ENCODE measurements at regions not wholly inside any gene's neighbourhood (a gene's known extent, or its start where the extent isn't known, plus 50 kb on each side); places are given as distances from the start of the nearest gene placed in this dataset.

DNA sequence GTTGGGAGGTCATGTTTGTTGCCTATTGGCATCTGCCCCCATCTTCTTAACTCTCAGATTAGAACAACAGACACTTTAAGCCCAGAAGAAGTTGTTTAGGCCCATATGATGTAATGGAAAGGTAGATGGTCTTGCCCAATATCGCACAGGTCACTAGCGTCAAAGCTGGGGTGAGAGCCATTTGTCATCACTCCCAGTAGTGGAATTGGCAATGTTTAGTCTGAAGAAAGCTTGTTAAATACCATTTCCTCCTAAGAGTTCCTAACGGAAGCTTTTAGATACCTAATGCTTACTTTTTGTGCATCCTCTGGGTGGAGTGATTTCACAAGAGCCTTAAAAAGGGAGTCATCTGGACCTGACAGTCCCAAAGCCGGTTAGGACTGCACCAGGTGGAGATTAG is 125.4 kb downstream of the DACT1 start:
- TF ChIP-seq, protein P1, sequence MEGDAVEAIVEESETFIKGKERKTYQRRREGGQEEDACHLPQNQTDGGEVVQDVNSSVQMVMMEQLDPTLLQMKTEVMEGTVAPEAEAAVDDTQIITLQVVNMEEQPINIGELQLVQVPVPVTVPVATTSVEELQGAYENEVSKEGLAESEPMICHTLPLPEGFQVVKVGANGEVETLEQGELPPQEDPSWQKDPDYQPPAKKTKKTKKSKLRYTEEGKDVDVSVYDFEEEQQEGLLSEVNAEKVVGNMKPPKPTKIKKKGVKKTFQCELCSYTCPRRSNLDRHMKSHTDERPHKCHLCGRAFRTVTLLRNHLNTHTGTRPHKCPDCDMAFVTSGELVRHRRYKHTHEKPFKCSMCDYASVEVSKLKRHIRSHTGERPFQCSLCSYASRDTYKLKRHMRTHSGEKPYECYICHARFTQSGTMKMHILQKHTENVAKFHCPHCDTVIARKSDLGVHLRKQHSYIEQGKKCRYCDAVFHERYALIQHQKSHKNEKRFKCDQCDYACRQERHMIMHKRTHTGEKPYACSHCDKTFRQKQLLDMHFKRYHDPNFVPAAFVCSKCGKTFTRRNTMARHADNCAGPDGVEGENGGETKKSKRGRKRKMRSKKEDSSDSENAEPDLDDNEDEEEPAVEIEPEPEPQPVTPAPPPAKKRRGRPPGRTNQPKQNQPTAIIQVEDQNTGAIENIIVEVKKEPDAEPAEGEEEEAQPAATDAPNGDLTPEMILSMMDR (IDR thresholded peaks at IDR 0.05): no peak
- no peak for TF ChIP-seq EZH2 (IDR thresholded peaks at IDR 0.05)

Measured in neural progenitor cell (in vitro differentiated cells).